ENCODE measurements at regions not wholly inside any gene's neighbourhood (a gene's known extent, or its start where the extent isn't known, plus 50 kb on each side); places are given as distances from the start of the nearest gene placed in this dataset.

GRCh38 chr22:48557473-48557872 lies 1270.2 kb downstream of the BRD1 start:
- TF ChIP-seq CTCF (IDR thresholded peaks at IDR 0.05; ENCODE audit: low read depth, low read length, missing control alignments), result no peak
- no peak overlapping the region for H3K4me3 ChIP-seq (ENCODE audit: low read depth, low read length)
- no peak for DNase-seq (ENCODE audit: low read depth)

- TF ChIP-seq CTCF (IDR thresholded peaks at IDR 0.05; ENCODE audit: low read depth, low read length, missing control alignments), result no peak
- DNase-seq (ENCODE audit: low read depth), result no peak
- no peak overlapping the region for H3K4me3 ChIP-seq (ENCODE audit: low read depth, low read length)
Observed at GRCh38 chr22:48556751-48557150, 1270.9 kb downstream of the BRD1 start.

GRCh38 chr22:48556222-48556621 lies 1271.5 kb downstream of the BRD1 start:
- H3K4me3 ChIP-seq (ENCODE audit: low read depth, low read length), result no peak overlapping the region
- no peak for TF ChIP-seq CTCF (IDR thresholded peaks at IDR 0.05; ENCODE audit: low read depth, low read length, missing control alignments)
- DNase-seq (ENCODE audit: low read depth), result no peak

GRCh38 chr22:48555606-48556005 lies 1272.1 kb downstream of the BRD1 start:
- H3K4me3 ChIP-seq (ENCODE audit: low read depth, low read length), result no peak overlapping the region
- no peak for DNase-seq (ENCODE audit: low read depth)
- TF ChIP-seq CTCF (IDR thresholded peaks at IDR 0.05; ENCODE audit: low read depth, low read length, missing control alignments), result no peak

GRCh38 chr22:48554893-48555572 lies 1272.6 kb downstream of the BRD1 start:
- TF ChIP-seq CTCF (IDR thresholded peaks at IDR 0.05; ENCODE audit: low read depth, low read length, missing control alignments), result no peak
- no peak overlapping the region for H3K4me3 ChIP-seq (ENCODE audit: low read depth, low read length)
- DNase-seq (ENCODE audit: low read depth), result no peak

- H3K4me3 ChIP-seq (ENCODE audit: low read depth, low read length), result no peak overlapping the region
- TF ChIP-seq CTCF (IDR thresholded peaks at IDR 0.05; ENCODE audit: low read depth, low read length, missing control alignments), result no peak
- DNase-seq (ENCODE audit: low read depth), result no peak
Observed at GRCh38 chr22:48553694-48554308, 1273.9 kb downstream of the BRD1 start.

GRCh38 chr22:48553119-48553518 lies 1274.6 kb downstream of the BRD1 start:
- DNase-seq (ENCODE audit: low read depth), result no peak
- no peak overlapping the region for H3K4me3 ChIP-seq (ENCODE audit: low read depth, low read length)
- TF ChIP-seq CTCF (IDR thresholded peaks at IDR 0.05; ENCODE audit: low read depth, low read length, missing control alignments), result no peak
